NCI-H1048 (cell line): ENCODE measurements at regions not wholly inside any gene's neighbourhood (a gene's known extent, or its start where the extent isn't known, plus 50 kb on each side); places are given as distances from the start of the nearest gene placed in this dataset.

Experiments used
- DNase-seq: peaks from one replicate; lab custom pipeline; 2025; lab: John Stamatoyannopoulos, UW

GRCh38 chr10:107451047-107451446 lies 286.5 kb upstream of the SORCS1 start:
- no peak for DNase-seq

GRCh38 chr10:107450056-107450455 lies 285.6 kb upstream of the SORCS1 start:
- DNase-seq: no peak

- DNase-seq: no peak
Measured at GRCh38 chr10:107444443-107444842, 279.9 kb upstream of the SORCS1 start.

- DNase-seq: no peak
Measured at GRCh38 chr10:107443813-107444212, 279.3 kb upstream of the SORCS1 start.

GRCh38 chr10:107443326-107443725 lies 278.8 kb upstream of the SORCS1 start:
- no peak for DNase-seq

GRCh38 chr10:107442035-107442505 lies 277.6 kb upstream of the SORCS1 start:
- DNase-seq: no peak

- no peak for DNase-seq
Measured at GRCh38 chr10:107440741-107441140, 276.2 kb upstream of the SORCS1 start.

GRCh38 chr10:107437921-107438320 lies 273.4 kb upstream of the SORCS1 start:
- no peak for DNase-seq

GRCh38 chr10:107436568-107436967 lies 272.1 kb upstream of the SORCS1 start:
- DNase-seq: no peak

GRCh38 chr10:107434854-107435253 lies 270.3 kb upstream of the SORCS1 start:
- DNase-seq: no peak

GRCh38 chr10:107434201-107434600 lies 269.7 kb upstream of the SORCS1 start:
- DNase-seq: no peak

- DNase-seq: no peak
Measured at GRCh38 chr10:107433605-107434004, 269.1 kb upstream of the SORCS1 start.

GRCh38 chr10:107430446-107430845 lies 265.9 kb upstream of the SORCS1 start:
- DNase-seq: no peak

- DNase-seq: no peak
Measured at GRCh38 chr10:107427016-107427415, 262.5 kb upstream of the SORCS1 start.

- no peak for DNase-seq
Measured at GRCh38 chr10:107425931-107426553, 261.5 kb upstream of the SORCS1 start.

- no peak for DNase-seq
Measured at GRCh38 chr10:107424628-107425027, 260.1 kb upstream of the SORCS1 start.

GRCh38 chr10:107423903-107424302 lies 259.4 kb upstream of the SORCS1 start:
- no peak for DNase-seq

- DNase-seq: no peak
Measured at GRCh38 chr10:107422681-107423080, 258.2 kb upstream of the SORCS1 start.

- DNase-seq: no peak
Measured at GRCh38 chr10:107420196-107420595, 255.7 kb upstream of the SORCS1 start.

- DNase-seq: no peak
Measured at GRCh38 chr10:107418085-107418806, 253.7 kb upstream of the SORCS1 start.

GRCh38 chr10:107417446-107417845 lies 252.9 kb upstream of the SORCS1 start:
- DNase-seq: no peak

- no peak for DNase-seq
Measured at GRCh38 chr10:107415446-107415845, 250.9 kb upstream of the SORCS1 start.

GRCh38 chr10:107413971-107414370 lies 249.5 kb upstream of the SORCS1 start:
- DNase-seq: no peak

- DNase-seq: no peak
Measured at GRCh38 chr10:107409522-107409921, 245.0 kb upstream of the SORCS1 start.
